Inflammatory macrophage treated with lipopolysaccharide for 4 hours (primary cell): ENCODE measurements at regions not wholly inside any gene's neighbourhood (a gene's known extent, or its start where the extent isn't known, plus 50 kb on each side); places are given as distances from the start of the nearest gene placed in this dataset.

Source experiments
- DNase-seq: peaks from one replicate; pipeline ENCODE4 v3.0.0-alpha.2; 2020

DNA sequence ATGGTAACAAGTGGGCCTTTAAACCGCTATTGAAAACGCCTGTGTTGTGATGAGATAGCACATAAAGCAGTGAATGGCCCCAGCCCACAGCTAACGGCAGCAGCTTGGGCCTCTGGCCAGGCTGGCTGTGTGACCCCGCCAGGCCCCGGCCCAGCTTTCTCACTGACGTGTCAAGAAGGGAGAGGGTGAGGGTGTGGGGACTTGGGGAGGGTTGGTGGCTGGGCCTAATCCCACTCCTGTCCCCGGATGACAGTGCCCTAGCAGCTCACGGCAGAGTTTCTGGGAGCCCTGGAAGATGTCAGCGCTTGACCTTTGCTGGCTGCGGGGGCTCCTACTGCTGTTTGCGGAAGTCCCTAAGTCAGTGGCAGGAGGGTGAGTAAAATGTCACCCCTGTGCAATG, 88.9 kb upstream of the SHH start:
- no peak for DNase-seq

DNA sequence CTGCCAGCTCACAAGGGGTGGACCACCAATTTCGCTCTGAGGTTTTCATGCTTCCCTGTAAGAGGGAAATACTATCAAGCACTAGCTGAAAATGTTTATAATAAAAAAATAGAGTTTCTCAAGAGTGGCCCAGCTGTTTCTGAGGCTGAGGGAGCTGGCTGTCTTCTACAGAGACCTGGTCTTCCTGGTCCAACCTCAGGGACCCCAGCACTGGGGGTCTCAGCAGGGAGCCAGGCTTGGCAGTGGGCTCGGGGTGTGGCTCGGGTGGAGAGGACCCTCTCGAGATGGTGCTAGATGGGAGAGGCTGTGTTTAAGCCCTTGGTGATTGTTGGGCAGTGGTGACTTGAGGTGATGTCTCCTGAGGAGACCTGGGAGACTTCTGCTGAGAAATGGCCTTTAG, 87.3 kb upstream of the SHH start:
- no peak for DNase-seq

GRCh38 chr7:155897758-155898386, 85.6 kb upstream of the SHH start:
- no peak for DNase-seq

- DNase-seq = no peak
These were observed 84.4 kb upstream of the SHH start for GRCh38 chr7:155896531-155897263.

DNA sequence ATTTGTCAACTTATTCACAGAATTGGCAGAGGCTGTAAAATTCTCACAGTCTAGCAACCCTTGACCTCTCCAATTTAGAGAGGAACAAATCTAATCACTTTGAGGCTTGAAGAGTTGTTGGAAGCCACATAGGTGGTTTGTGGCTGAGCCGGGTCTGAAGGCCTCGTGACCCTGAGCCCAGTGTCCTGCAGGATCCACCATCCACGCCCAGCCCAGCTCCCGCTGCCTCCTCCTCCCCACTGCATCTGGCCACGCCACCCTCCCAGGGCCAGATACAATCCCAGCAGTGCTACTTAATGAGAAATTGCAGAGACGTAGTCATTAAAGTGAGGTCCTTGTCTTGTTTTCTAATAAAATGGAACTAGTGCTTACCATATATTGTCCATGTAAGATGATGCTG, 81.4 kb upstream of the SHH start:
- no peak for DNase-seq

DNA sequence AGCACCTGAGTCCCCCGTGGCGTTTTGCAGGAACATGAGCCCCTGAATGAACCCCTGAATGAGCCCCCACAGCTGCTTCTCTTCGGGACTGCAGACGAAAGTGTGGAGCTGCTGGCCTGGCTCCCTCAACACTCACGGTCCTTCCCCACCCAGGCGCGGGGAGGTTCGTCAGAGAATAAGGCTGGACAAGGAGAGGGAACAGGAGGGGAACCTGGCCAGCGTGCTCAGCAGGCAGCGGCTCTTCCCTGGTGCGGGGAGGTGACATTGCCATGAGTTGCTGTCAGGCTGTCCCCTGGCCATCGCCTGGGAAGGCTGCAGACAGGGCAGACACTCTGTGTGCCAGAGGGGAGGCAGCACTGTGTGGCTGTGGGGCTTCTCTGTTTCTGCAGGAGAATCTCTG, 80.9 kb upstream of the SHH start:
- no peak for DNase-seq

DNA sequence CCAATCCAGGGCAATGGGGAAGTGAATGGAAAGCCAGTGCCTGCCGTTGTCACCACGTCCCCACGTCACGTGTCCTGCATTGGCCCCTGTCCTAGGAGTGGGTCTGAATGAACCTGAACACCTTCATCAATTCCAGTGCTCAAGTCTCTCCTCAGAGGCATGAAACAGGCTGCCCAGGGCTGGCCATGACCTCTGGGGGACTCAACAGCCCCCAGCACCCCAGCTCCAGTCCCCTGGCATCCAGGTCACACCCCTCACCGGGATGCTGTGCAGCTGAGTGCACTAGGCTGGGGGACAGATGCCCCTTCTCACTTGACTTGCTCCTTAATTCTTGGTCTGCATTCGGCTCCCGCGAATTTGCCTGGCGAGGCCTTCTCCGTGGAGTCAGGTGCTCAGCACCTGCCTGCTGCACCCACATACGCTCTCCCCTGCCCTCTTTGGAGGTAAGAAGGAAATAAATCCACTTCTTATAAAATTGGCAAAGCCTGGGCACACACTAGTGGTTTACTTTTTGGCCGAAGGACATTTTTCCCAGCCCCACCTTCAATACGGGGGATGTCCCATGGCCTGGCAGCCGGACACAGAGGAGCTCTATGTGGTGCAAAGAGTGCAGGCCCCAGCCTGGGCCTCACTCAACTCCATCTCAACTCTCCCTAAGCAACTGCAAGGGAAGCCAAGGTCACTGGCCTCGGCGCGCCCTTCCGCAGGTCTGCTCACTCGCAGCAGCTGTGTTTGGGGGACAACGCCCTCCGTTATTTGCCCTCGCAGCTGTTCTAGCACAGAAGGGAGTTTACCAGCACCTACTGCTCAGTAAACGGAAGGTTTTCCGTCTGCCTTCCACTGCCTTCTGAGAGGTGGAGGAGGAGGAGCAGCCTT, 77.6 kb upstream of the SHH start:
- DNase-seq = no peak

DNA sequence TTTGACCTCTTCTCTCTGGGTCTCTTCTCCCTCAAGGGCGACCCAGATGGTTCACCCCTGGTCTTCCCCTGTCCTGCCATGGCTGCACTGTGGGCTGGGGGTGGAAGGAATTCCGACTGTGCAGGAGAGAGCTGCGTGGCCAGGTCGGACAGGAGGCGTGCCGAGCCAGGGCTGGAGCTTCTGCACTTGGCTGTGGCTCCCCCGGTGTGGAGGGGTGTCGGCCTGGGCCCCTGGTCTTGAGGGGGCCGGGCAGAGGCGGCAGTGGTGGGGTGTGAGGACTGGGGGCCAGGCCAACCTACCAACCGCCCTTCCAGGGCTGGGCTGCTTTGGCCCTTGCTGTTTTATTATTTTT, 74.9 kb upstream of the SHH start:
- no peak for DNase-seq

DNA sequence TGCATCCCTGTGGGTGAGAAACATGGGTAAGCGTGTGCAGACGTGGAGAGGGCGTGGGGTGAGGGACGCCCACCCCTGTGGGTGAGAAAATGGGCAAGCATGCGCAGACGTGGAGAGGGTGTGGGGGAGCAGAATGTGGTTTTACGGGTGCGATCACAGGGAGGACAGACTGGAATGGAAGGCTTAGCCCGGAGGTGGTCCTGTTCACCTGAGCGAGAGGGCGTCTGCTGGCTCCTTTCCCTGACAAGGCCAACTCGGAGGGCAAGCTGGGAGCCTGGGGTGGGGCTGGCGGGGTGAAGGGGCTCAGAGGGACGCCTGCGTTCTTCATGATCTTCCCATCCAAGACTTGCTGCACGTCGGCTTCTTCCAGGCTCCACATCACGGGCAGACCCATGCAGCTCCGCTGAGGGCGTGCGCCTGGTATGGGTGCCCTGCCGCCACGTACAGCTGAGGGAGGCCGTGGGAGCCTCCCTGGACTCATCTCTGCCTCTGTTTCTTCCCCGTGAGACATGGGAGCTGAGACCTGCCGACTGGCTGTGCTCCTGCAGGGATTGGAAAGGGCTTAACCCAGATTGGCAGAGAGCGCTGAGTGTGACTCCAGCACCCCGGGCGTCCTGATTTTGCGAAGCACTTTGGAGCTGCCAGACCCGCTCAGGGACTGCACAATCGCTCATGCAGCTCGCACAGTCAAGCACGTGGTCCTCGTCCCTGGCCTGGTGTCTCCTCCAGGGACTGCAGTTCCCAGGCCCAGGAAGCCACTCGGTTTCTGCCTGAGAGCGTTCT, 74.3 kb upstream of the SHH start:
- DNase-seq = no peak

- peak; percentile 12 for DNase-seq
These were observed 73.2 kb upstream of the SHH start for GRCh38 chr7:155885167-155886155.

GRCh38 chr7:155884225-155885166, 72.2 kb upstream of the SHH start:
- no peak for DNase-seq

GRCh38 chr7:155883491-155884224, 71.4 kb upstream of the SHH start:
- DNase-seq = no peak

GRCh38 chr7:155882596-155882995, 70.3 kb upstream of the SHH start:
- no peak for DNase-seq

GRCh38 chr7:155881471-155882350, 69.4 kb upstream of the SHH start:
- DNase-seq = no peak

DNA sequence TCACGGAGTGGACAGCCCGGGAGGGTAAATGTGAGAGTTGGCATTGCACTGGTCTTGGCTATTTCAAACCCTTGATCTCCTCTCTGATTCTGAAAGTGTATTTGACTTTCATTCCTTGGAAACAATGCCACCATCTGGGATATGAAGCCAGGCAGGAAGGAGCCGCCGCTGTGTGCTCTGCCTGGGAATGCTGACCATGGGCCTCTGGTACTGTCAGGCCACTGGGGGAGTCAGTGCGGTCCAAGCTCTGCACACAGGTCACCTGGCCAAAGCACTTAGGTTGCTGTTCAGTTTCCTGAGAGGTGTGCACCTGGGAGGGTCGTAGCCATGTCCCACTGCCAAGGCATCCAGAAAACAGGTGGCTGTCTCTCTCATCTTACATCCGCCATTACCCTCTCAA, 68.5 kb upstream of the SHH start:
- no peak for DNase-seq

DNA sequence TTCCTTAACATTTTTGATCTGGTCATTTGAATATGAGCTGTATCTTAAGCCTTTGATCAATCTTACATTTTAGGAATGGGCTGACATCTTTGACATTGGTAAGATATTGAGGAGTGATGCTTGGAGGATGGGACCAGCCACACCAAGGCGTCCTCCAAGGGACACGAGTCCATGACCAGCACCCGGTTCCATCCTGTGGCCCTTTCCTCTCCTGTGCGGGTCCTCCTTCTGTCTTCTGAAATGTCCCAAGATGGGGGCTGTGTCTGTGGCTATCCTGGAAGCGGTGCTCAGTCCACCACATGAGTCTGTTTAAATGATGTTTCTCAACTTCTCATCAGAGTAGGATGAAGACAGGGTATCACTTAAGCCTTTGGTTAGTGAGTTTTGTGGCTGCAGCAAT, 67.3 kb upstream of the SHH start:
- DNase-seq = no peak

DNA sequence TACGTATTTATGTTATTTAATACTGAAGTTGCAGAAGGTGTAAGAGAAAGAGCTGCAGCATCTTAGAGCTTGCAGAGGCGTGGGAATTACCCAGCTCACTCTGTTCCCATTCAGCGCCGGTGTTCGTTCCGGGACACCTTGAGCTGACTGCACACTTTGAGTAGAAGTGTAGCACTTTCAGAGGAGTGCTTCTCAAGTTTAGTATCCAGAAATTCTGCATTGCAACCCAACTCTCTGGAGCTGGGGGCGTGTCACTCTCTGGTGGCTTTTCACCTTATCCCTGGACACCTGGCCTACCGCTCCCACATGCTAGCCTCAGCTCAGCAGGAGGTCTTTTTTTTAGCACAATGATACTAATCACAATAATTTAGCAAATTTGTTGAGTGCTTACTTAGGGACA, 66.4 kb upstream of the SHH start:
- DNase-seq = no peak

DNA sequence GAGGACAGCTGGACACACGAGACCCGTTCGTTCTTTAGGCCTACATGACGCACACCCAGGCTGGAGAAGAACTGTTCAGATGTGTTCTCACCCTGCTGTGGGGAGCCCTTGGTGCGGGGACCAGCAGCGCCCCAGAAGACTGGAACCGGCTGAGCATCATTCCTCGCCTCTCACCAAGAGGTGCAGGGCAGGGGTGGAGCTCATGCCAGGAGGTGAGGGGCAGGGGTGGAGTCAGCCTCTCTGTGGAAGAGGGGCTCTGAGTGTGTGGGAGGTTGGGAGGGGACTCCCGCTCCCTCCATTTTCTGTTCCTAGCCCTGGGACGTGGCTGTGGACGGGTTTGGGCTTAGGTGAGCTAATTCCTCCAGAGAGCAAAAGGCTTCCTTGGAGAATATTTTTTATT, 66.0 kb upstream of the SHH start:
- no peak for DNase-seq

GRCh38 chr7:155877167-155877566, 64.9 kb upstream of the SHH start:
- no peak for DNase-seq
